GM23338 (cell line): ENCODE measurements at regions not wholly inside any gene's neighbourhood (a gene's known extent, or its start where the extent isn't known, plus 50 kb on each side); places are given as distances from the start of the nearest gene placed in this dataset.
"Not testable (repeated sequence)": the region's sequence is repeated elsewhere in the genome, so short reads cannot be mapped to it uniquely, and the experiment has no call there.

ENCODE experiments used
- ATAC-seq: fragments of 200-7000 bp; cut with Tn5 transposase; 3 replicates; pipeline ENCODE4 v1.9.1; 2020
- DNase-seq: peaks from one replicate; pipeline ENCODE4 v3.0.0-alpha.2; 2015; ENCODE audit warnings: low spot score
- H2AFZ ChIP-seq: fragments of 200-600 bp; sonication (generic); 2 replicates; pipeline ENCODE4 v1.8.0; 2016; ENCODE audit warnings: antibody characterized with exemption, mild to moderate bottlenecking, moderate library complexity
- H3F3A ChIP-seq: fragments of 200-600 bp; sonication (generic); replicated peaks from 2 replicates; pipeline ENCODE4 v1.8.0; 2017; ENCODE audit warnings: antibody characterized with exemption, mixed run types, low read depth
- H3K27ac ChIP-seq: fragments of 200-600 bp; sonication (generic); 2 replicates; pipeline ENCODE4 v1.6.1; 2016; ENCODE audit warnings: low read depth
- H3K27me3 ChIP-seq: fragments of 200-600 bp; sonication (generic); 2 replicates; pipeline ENCODE4 v1.8.0; 2016; ENCODE audit warnings: mild to moderate bottlenecking, mixed run types, moderate library complexity; ENCODE audit not compliant: insufficient read depth
- H3K36me3 ChIP-seq: fragments of 200-600 bp; sonication (generic); 2 replicates; pipeline ENCODE4 v1.8.0; 2016; ENCODE audit warnings: mild to moderate bottlenecking; ENCODE audit not compliant: insufficient read depth
- H3K4me1 ChIP-seq: fragments of 200-600 bp; sonication (generic); 2 replicates; pipeline ENCODE4 v1.8.0; 2016; ENCODE audit warnings: mild to moderate bottlenecking, moderate library complexity; ENCODE audit not compliant: insufficient read depth
- H3K4me2 ChIP-seq: fragments of 200-600 bp; sonication (generic); 2 replicates; pipeline ENCODE4 v1.7.1; 2017; ENCODE audit warnings: mixed run types
- H3K4me3 ChIP-seq: fragments of 200-600 bp; sonication (generic); 2 replicates; pipeline ENCODE4 v1.6.1; 2016; ENCODE audit warnings: mixed run types
- H3K79me2 ChIP-seq: fragments of 200-600 bp; sonication (generic); replicated peaks from 2 replicates; pipeline ENCODE4 v1.8.0; 2017; ENCODE audit warnings: mild to moderate bottlenecking; ENCODE audit not compliant: insufficient read depth
- H3K9me2 ChIP-seq: fragments of 200-600 bp; sonication (generic); 2 replicates; pipeline ENCODE4 v1.8.0; 2017; ENCODE audit not compliant: insufficient read depth
- H4K20me1 ChIP-seq: fragments of 200-600 bp; sonication (generic); replicated peaks from 2 replicates; pipeline ENCODE4 v1.8.0; 2017; ENCODE audit warnings: mild to moderate bottlenecking; ENCODE audit not compliant: insufficient read depth
- H3K27ac Mint-ChIP-seq: 2 replicates; pipeline ENCODE4 v1.8.0; 2020; ENCODE audit warnings: inconsistent platforms, mild to moderate bottlenecking, moderate library complexity, mixed read lengths
- H3K27me3 Mint-ChIP-seq: 3 replicates; pipeline ENCODE4 v1.8.0; 2022; ENCODE audit warnings: low read depth, mild to moderate bottlenecking, moderate library complexity, mixed read lengths, inconsistent platforms; ENCODE audit not compliant: insufficient read depth, poor library complexity
- H3K36me3 Mint-ChIP-seq: 3 replicates; pipeline ENCODE4 v1.8.0; 2021; ENCODE audit warnings: low read depth, mild to moderate bottlenecking, inconsistent platforms, moderate library complexity, mixed read lengths
- H3K4me1 Mint-ChIP-seq: 3 replicates; pipeline ENCODE4 v1.8.0; 2020; ENCODE audit warnings: mild to moderate bottlenecking, inconsistent platforms, mixed read lengths
- H3K4me3 Mint-ChIP-seq: 3 replicates; pipeline ENCODE4 v1.8.0; 2021; ENCODE audit warnings: moderate library complexity, mild to moderate bottlenecking, inconsistent platforms, mixed read lengths
- H3K9me3 Mint-ChIP-seq: 3 replicates; pipeline ENCODE4 v1.8.0; 2020; ENCODE audit warnings: moderate library complexity, mild to moderate bottlenecking, inconsistent platforms, mixed read lengths
- CREB1 ChIP-seq: fragments of 250-450 bp; sonication (Bioruptor Pico); IDR thresholded peaks from 2 replicates; pipeline ENCODE4 v1.5.0; 2020; ENCODE audit warnings: low read depth, mild to moderate bottlenecking, moderate library complexity
- CTCF ChIP-seq, 2 experiments: fragments of 200-600 bp in 1 of 2; sonication (generic) in 1 of 2; conservative IDR thresholded peaks; 2 replicates each; pipeline versions ENCODE4 v1.5.1 to v1.6.1; 2016 to 2017; ENCODE audit warnings: antibody characterized with exemption in 2 of 2, low read depth in 2 of 2, mild to moderate bottlenecking in 2 of 2, moderate library complexity in 1 of 2
- ETS1 ChIP-seq: IDR thresholded peaks from 2 replicates; pipeline ENCODE4 v1.6.1; 2016; ENCODE audit warnings: antibody characterized with exemption
- EZH2 ChIP-seq: fragments of 200-600 bp; sonication (generic); IDR thresholded peaks from one replicate; pipeline ENCODE4 v1.8.0; 2017; ENCODE audit warnings: antibody characterized with exemption, mild to moderate bottlenecking, low read depth; ENCODE audit not compliant: unreplicated experiment
- JUNB ChIP-seq: IDR thresholded peaks from one replicate; pipeline ENCODE4 v1.6.1; 2016; ENCODE audit warnings: antibody characterized with exemption; ENCODE audit not compliant: unreplicated experiment
- NANOG ChIP-seq: IDR thresholded peaks from 2 replicates; pipeline ENCODE4 v1.6.1; 2016; ENCODE audit warnings: antibody characterized with exemption, borderline replicate concordance
- POLR2AphosphoS5 ChIP-seq: IDR thresholded peaks from 2 replicates; pipeline ENCODE4 v1.6.1; 2016; ENCODE audit warnings: antibody characterized with exemption, low read depth
- REST ChIP-seq: IDR thresholded peaks from one replicate; pipeline ENCODE4 v1.6.1; 2018; ENCODE audit warnings: antibody characterized with exemption; ENCODE audit not compliant: unreplicated experiment
- ZNF114 ChIP-seq: fragments of 250-450 bp; sonication (Bioruptor Pico); IDR thresholded peaks from 2 replicates; pipeline ENCODE4 v1.5.0; 2020; ENCODE audit warnings: mild to moderate bottlenecking, moderate library complexity
- ZNF462 ChIP-seq: fragments of 250-450 bp; sonication (Bioruptor Pico); IDR thresholded peaks from 2 replicates; pipeline ENCODE4 v1.5.0; 2020; ENCODE audit warnings: mild to moderate bottlenecking, moderate library complexity

GRCh38 chr2:45096038-45096437, 86.8 kb upstream of the SIX2 start:
- H3K4me3 Mint-ChIP-seq, H3F3A ChIP-seq, H3K9me3 Mint-ChIP-seq, H3K27me3 Mint-ChIP-seq, H3K36me3 Mint-ChIP-seq, DNase-seq, H4K20me1 ChIP-seq, ATAC-seq, H3K79me2 ChIP-seq, H3K27me3 ChIP-seq, H3K4me1 Mint-ChIP-seq, H3K27ac Mint-ChIP-seq, H3K4me1 ChIP-seq, H3K36me3 ChIP-seq, H3K9me2 ChIP-seq, H3K27ac ChIP-seq, H3K4me3 ChIP-seq, H3K4me2 ChIP-seq, H2AFZ ChIP-seq: not testable (repeated sequence)

GRCh38 chr2:45093663-45094062, 84.4 kb upstream of the SIX2 start:
- DNase-seq (no peak), ATAC-seq (no peak)
- no peak for TF ChIP-seq ZNF462 (CRISPR knock-in tag)
- no peak for TF ChIP-seq REST
- no peak for TF ChIP-seq ZNF114 (CRISPR knock-in tag)
- TF ChIP-seq EZH2 = no peak
- no peak for TF ChIP-seq NANOG
- TF ChIP-seq CREB1 = no peak
- no peak for TF ChIP-seq ETS1
- no peak for TF ChIP-seq JUNB
- no peak for TF ChIP-seq POLR2AphosphoS5
- no peak for TF ChIP-seq CTCF (conservative IDR thresholded peaks at IDR 0.05; ENCODE audit: low read depth in 2 of 2)
- Mint-ChIP-seq H3K27me3 (peaks cover 2% of the 10 kb centered on the region), H3K36me3 (no peaks in the 10 kb centered on the region), H3K4me1 (no peaks in the 10 kb centered on the region), H3K9me3 (no peaks in the 10 kb centered on the region), H3K27ac (no peak overlapping the region), H3K4me3 (no peak overlapping the region)
- H4K20me1 ChIP-seq = no peaks in the 10 kb centered on the region
- H3K4me2 ChIP-seq = no peak overlapping the region
- no peaks in the 10 kb centered on the region for H3K79me2 ChIP-seq
- H3F3A ChIP-seq = no peaks in the 10 kb centered on the region
- 0 out of 2 replicates have a peak overlapping the region, but pooled peaks have one; percentile 57 for H2AFZ ChIP-seq
- no peak overlapping the region for H3K27ac ChIP-seq
- H3K4me3 ChIP-seq = no peak overlapping the region
- 0 out of 2 replicates have a peak, but pooled peaks cover 3% of the 10 kb centered on the region for H3K4me1 ChIP-seq
- H3K9me2 ChIP-seq = no peaks in the 10 kb centered on the region; the same call in 1 of the 2 replicates
- H3K27me3 ChIP-seq = no peaks in the 10 kb centered on the region
- no peaks in the 10 kb centered on the region for H3K36me3 ChIP-seq
